Stimulated activated CD4-positive, alpha-beta T cell treated with anti-CD3 and anti-CD28 coated beads, Interleukin-1b, Interleukin-23, amount 100 ng/mL, for 24 hours (primary cell): ENCODE measurements at regions not wholly inside any gene's neighbourhood (a gene's known extent, or its start where the extent isn't known, plus 50 kb on each side); places are given as distances from the start of the nearest gene placed in this dataset.

Source experiments
- DNase-seq, 4 experiments: peaks; one replicate each; pipeline ENCODE4 v3.0.0-alpha.2; 2020; ENCODE audit warnings: low read depth in 4 of 4, low spot score in 1 of 4

- no peak for DNase-seq
Measured at GRCh38 chr16:59296888-59297287, 562.8 kb upstream of the GOT2 start.

GRCh38 chr16:59295993-59296736, 562.0 kb upstream of the GOT2 start:
- DNase-seq, result no peak

- DNase-seq, result no peak
Measured at GRCh38 chr16:59295474-59295873, 561.4 kb upstream of the GOT2 start.

GRCh38 chr16:59290718-59291117, 556.6 kb upstream of the GOT2 start:
- DNase-seq, result no peak

- no peak for DNase-seq
Measured at GRCh38 chr16:59289151-59289550, 555.0 kb upstream of the GOT2 start.

DNA sequence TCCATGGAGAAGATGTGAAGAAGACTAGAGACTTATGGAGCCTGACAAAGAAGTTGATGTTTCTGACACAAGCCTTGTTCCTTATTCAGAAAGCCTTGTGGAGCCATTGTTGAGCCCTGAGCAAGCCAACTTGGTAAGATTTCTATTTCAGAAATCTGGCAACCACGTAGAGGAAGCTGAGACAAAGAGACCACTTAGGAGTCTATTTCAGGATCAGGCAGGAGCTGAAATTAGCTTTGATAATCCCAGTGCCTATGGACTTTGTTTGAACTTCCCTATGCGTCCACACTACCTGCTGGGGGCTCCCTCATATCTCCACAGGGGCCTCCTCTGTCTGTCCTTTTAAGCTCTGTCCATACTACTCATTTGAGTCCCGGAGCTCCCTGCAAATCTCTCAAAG, 540.0 kb upstream of the GOT2 start:
- DNase-seq, result no peak

DNA sequence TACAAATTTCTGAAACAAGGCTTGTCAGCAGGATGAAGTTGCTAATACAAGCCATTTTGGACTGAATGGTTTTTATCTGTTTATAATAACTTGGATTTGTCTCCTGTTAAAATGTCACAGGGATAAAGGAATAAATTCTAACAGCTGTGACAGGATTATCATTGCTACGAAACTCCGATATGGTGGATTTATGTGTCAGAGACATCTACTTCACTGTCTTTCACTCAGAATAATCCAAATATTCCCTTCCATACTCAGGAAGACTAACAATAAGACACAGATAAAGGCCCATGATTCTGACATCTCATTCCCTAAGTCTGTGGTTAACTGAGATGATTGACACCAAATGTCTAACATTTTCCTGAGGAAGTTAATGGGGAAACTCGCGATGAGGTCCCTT, 529.8 kb upstream of the GOT2 start:
- no peak for DNase-seq

- DNase-seq, result no peak
Measured at GRCh38 chr16:59260892-59261291, 526.8 kb upstream of the GOT2 start.

GRCh38 chr16:59259950-59260319, 525.8 kb upstream of the GOT2 start:
- DNase-seq, result no peak

DNA sequence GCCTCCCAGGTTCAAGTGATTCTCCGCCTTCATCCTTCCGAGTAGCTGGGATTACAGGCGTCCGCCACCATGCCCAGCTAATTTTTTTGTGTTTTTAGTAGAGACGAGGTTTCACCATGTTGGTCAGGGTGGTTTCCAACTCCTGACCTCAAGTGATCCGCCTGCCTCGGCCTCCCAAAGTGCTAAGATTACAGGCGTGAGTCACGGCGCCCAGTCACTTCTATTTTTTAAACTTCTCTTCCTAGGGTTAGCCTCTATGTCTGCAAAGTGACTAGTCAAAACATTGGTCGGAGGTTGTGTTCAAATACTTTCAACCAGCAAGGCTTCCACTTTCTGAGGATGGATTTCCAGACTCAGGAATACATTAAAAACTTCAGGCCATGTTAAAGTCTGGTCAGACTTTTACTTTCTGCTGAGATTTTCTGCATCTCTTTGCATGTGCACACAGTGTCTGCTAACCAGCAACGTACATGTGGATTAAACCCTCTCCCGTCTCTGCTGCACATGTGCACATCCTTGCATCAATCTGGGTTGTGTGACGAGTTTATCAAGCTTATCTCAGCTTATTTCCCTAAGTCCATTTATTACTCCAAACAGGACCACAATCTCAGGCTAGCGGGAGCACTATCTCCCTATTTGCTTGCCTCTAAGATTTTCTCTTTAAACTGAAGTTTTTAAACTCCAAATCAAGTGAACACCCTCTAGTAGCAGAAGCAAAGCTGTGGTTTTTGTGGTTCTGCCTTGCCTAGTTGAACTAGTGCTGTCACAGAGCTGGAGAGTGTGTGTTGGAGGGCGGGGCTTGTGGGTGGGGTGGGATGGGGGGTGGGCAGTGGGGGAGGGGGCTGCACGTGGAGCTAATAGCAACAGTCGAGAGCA, 525.2 kb upstream of the GOT2 start:
- DNase-seq, result no peak

DNA sequence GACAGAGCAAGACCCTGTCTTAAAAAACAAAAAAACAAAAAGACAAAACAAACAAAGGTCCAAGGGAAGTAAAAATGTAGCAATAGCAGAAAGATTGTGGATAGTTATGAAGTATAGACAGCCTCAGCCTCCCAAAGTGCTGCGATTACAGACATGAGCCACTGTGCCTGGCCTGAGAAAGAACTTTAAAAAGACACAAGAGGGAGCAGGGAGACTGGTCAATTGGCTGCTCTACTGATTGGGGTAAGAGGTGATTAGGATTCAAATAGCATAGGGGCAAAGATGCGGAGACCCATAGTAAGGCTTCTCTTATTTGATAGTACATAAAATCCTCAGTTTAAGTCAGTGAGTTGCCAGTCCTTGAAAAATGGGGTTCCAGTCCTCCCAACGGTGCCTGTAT, 518.2 kb upstream of the GOT2 start:
- DNase-seq, result no peak

- DNase-seq, result no peak
Measured at GRCh38 chr16:59249011-59249410, 514.9 kb upstream of the GOT2 start.

GRCh38 chr16:59242556-59242955, 508.4 kb upstream of the GOT2 start:
- no peak for DNase-seq

DNA sequence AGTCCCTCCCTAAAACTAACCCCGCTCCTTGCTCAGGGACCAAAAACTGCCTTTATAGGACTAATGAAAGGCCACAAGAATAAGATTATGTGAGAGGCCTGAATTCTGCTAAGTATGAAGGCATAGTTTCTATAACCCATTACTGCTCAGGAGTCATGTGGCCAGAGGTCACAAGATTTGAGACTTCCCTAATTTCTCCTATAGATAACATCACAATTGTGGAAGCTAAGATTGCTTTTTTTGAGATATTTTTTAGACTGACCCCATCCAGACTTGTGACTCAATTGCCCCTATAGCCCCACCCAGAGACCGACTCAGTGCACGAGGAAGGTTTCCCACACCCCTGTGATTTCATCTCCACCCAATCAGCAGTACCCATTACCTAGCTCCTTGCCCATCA, 504.1 kb upstream of the GOT2 start:
- no peak for DNase-seq

- no peak for DNase-seq
Measured at GRCh38 chr16:59236804-59237458, 502.8 kb upstream of the GOT2 start.

DNA sequence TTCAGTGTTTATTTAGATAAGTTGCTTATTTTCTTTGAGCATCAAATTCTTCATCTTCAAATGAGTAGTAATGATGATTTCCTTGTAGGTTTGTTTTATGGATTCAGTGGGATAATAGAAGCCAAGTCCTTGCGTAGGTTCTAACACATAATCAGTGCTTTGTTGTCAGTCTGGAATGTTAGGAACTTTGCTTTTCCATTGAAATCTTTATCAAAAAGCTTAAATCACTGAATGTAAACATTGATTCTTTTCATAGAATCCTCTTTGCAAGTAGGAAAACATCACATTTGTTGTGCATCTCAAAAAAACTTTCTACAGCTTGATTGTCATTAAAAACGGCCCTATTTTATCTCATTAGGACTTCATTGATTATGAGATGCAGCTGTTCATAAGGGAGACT, 490.3 kb upstream of the GOT2 start:
- no peak for DNase-seq

DNA sequence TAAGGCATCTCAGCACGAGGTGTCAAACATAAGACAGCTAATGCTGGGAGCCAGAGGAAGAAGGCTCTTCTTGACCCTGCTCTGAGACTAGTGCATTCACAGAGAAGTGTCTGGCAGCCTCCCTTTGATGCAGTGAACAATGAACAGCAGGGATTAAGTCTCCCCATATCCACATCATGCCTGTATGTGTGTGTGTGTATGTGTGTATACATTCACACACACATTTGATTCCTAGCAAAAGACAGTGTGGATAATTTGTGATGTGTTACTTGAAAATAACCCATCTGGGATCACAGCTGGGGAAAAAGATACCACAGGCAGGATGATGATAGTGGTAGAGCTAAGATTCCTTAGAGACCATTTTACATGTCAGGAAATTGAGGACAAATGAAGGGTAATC, 485.9 kb upstream of the GOT2 start:
- no peak for DNase-seq

- no peak for DNase-seq
Measured at GRCh38 chr16:59216291-59216690, 482.2 kb upstream of the GOT2 start.

- no peak for DNase-seq
Measured at GRCh38 chr16:59214455-59214854, 480.3 kb upstream of the GOT2 start.

- no peak for DNase-seq
Measured at GRCh38 chr16:59213952-59214351, 479.8 kb upstream of the GOT2 start.

DNA sequence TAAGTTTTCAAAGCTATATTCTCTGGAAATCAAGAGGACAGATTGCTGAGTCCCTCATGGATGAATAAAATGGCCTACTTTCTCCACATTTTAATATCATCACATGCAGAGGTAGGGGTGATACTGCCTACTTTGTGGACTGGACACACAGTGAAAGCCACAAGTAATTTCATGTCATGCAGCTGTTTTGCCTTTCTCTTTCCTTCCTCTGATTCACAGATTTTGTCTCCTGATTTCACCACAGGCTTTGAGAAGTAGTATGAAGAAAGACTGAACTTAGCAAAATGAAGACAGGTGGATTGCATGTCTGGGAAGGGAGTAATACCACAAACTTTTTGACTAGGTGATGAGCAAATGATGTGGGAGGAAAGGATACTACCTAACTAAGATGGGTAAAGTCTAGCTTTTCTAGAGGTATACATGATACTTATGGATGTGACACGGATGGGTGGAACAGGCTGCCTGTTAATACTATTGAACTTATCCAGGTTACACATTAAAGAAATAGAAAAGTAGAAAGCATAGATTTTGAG, 478.4 kb upstream of the GOT2 start:
- no peak for DNase-seq
